Right lobe of liver (tissue), 4 donors: ENCODE measurements at regions not wholly inside any gene's neighbourhood (a gene's known extent, or its start where the extent isn't known, plus 50 kb on each side); places are given as distances from the start of the nearest gene placed in this dataset.

Source experiments
- CTCF ChIP-seq, 4 donors: fragments of 200-600 bp in 3 of 4; fragments of 450-650 bp in 1 of 4; IDR thresholded peaks; one replicate each; pipeline versions ENCODE4 v1.5.1 to v1.8.0; 2016 to 2022; ENCODE audit warnings: antibody characterized with exemption in 4 of 4, mild to moderate bottlenecking in 2 of 4
- POLR2A ChIP-seq: fragments of 450-650 bp; IDR thresholded peaks from one replicate; pipeline ENCODE4 v1.6.1; 2017; ENCODE audit warnings: antibody characterized with exemption, mild to moderate bottlenecking
- donor health status: DM: no; HTN: no; CAD: no.
- donor health status: DM: no; HTN: no; CAD: no.
- donor health status: DM: no; HTN: yes; CAD: no.

- TF ChIP-seq POLR2A (no peak), CTCF (IDR thresholded peaks at IDR 0.05) (no peak)
Observed at GRCh38 chr1:193408782-193409293, 222.4 kb upstream of the B3GALT2 start.
